ENCODE measurements at regions not wholly inside any gene's neighbourhood (a gene's known extent, or its start where the extent isn't known, plus 50 kb on each side); places are given as distances from the start of the nearest gene placed in this dataset.
"Not testable (repeated sequence)": the region's sequence is repeated elsewhere in the genome, so short reads cannot be mapped to it uniquely, and the experiment has no call there.

GRCh38 chr5:52015760-52016159 is 632.5 kb downstream of the ISL1 start:
- no peak for DNase-seq

GRCh38 chr5:52017567-52017966 is 634.3 kb downstream of the ISL1 start:
- no peak for DNase-seq

- DNase-seq, result no peak
Observed at GRCh38 chr5:52024359-52024758, 641.1 kb downstream of the ISL1 start.

- not testable (repeated sequence) for DNase-seq
Observed at GRCh38 chr5:52029836-52030235, 646.6 kb downstream of the ISL1 start.

- DNase-seq, result no peak
Observed at GRCh38 chr5:52041842-52042241, 658.6 kb downstream of the ISL1 start.

- DNase-seq, result no peak
Observed at GRCh38 chr5:52043137-52043536, 659.9 kb downstream of the ISL1 start.

GRCh38 chr5:52043543-52043942 is 660.3 kb downstream of the ISL1 start:
- DNase-seq, result no peak

- no peak for DNase-seq
Observed at GRCh38 chr5:52051759-52052158, 668.5 kb downstream of the ISL1 start.

GRCh38 chr5:52063186-52063585 is 679.9 kb downstream of the ISL1 start:
- no peak for DNase-seq

- no peak for DNase-seq
Observed at GRCh38 chr5:52065182-52065581, 681.9 kb downstream of the ISL1 start.

GRCh38 chr5:52069997-52070396 is 686.7 kb downstream of the ISL1 start:
- DNase-seq, result no peak

GRCh38 chr5:52073993-52074689 is 690.9 kb downstream of the ISL1 start:
- no peak for DNase-seq

GRCh38 chr5:52077941-52078815 is 694.9 kb downstream of the ISL1 start:
- no peak for DNase-seq

- not testable (repeated sequence) for DNase-seq
Observed at GRCh38 chr5:52102311-52102710, 685.4 kb upstream of the ITGA1 start.

GRCh38 chr5:52107210-52107905 is 680.4 kb upstream of the ITGA1 start:
- no peak for DNase-seq

GRCh38 chr5:52119768-52120167 is 667.9 kb upstream of the ITGA1 start:
- DNase-seq, result no peak

- no peak for DNase-seq
Observed at GRCh38 chr5:52132053-52132452, 655.7 kb upstream of the ITGA1 start.

GRCh38 chr5:52134013-52134650 is 653.6 kb upstream of the ITGA1 start:
- DNase-seq, result no peak

- DNase-seq, result peak in 1 of 56 donors; percentile 2
Observed at GRCh38 chr5:52139888-52140615, 647.7 kb upstream of the ITGA1 start.

- DNase-seq, result no peak
Observed at GRCh38 chr5:52148679-52149078, 639.0 kb upstream of the ITGA1 start.

GRCh38 chr5:52150501-52150900 is 637.2 kb upstream of the ITGA1 start:
- no peak for DNase-seq
